Keratinocyte (primary cell): ENCODE measurements at regions not wholly inside any gene's neighbourhood (a gene's known extent, or its start where the extent isn't known, plus 50 kb on each side); places are given as distances from the start of the nearest gene placed in this dataset.

Experiments used
- DNase-seq: peaks from one replicate; pipeline ENCODE4 v3.0.0-alpha.2; 2011; ENCODE audit warnings: low read depth, missing footprints, low spot score
- FAIRE-seq: peaks from 2 replicates; lab custom pipeline; 2011; peaks lifted over from hg19 to GRCh38; lab: Jason Lieb, UNC
- H2AFZ ChIP-seq: 2 replicates; pipeline ENCODE4 v1.6.0; 2012; ENCODE audit warnings: low read length, control low read depth, inconsistent platforms; ENCODE audit not compliant: control insufficient read depth
- H3K27ac ChIP-seq: 2 replicates; pipeline ENCODE4 v1.5.1; 2011; ENCODE audit warnings: low read length; ENCODE audit not compliant: control insufficient read depth, insufficient read depth
- H3K27me3 ChIP-seq: 3 replicates; pipeline ENCODE4 v1.6.0; 2011; ENCODE audit warnings: low read length; ENCODE audit not compliant: control insufficient read depth, insufficient read depth; ENCODE audit errors: extremely low read depth
- H3K36me3 ChIP-seq, 2 experiments: 2 replicates in 1 of 2; 3 replicates in 1 of 2; pipeline ENCODE4 v1.5.1; 2011; ENCODE audit warnings: low read length in 2 of 2, mild to moderate bottlenecking in 1 of 2; ENCODE audit not compliant: control insufficient read depth in 2 of 2, insufficient read depth in 2 of 2; ENCODE audit errors: extremely low read depth in 1 of 2
- H3K4me1 ChIP-seq: 3 replicates; pipeline ENCODE4 v1.5.1; 2011; ENCODE audit warnings: low read length; ENCODE audit not compliant: control insufficient read depth, insufficient read depth; ENCODE audit errors: extremely low read depth
- H3K4me2 ChIP-seq: 3 replicates; pipeline ENCODE4 v1.6.0; 2011; ENCODE audit warnings: low read depth, low read length; ENCODE audit not compliant: control insufficient read depth, insufficient read depth; ENCODE audit errors: extremely low read depth
- H3K4me3 ChIP-seq, 3 experiments: fragments of 200-600 bp in 1 of 3; sonication (generic) in 1 of 3; 2 replicates in 2 of 3; 3 replicates in 1 of 3; pipeline ENCODE4 v1.5.1; 2011 to 2016; ENCODE audit warnings: low read length in 3 of 3, mild to moderate bottlenecking in 3 of 3, control low read depth in 2 of 3, inconsistent platforms in 1 of 3, low read depth in 1 of 3, mixed read lengths in 1 of 3, mixed run types in 1 of 3, moderate library complexity in 1 of 3; ENCODE audit not compliant: control insufficient read depth in 2 of 3, insufficient read depth in 2 of 3; ENCODE audit errors: extremely low read depth in 1 of 3
- H3K79me2 ChIP-seq: 2 replicates; pipeline ENCODE4 v1.6.0; 2012; ENCODE audit warnings: low read length; ENCODE audit not compliant: control insufficient read depth, insufficient read depth
- H3K9ac ChIP-seq: 3 replicates; pipeline ENCODE4 v1.6.0; 2011; ENCODE audit warnings: low read length; ENCODE audit not compliant: control insufficient read depth, insufficient read depth; ENCODE audit errors: extremely low read depth
- H3K9me1 ChIP-seq: 3 replicates; pipeline ENCODE4 v1.6.0; 2011; ENCODE audit warnings: low read length; ENCODE audit not compliant: control insufficient read depth, insufficient read depth; ENCODE audit errors: extremely low read depth
- H3K9me3 ChIP-seq: 2 replicates; pipeline ENCODE4 v1.5.1; 2012; ENCODE audit warnings: low read depth, low read length; ENCODE audit not compliant: control insufficient read depth
- H4K20me1 ChIP-seq: 3 replicates; pipeline ENCODE4 v1.6.0; 2011; ENCODE audit warnings: low read length; ENCODE audit not compliant: control insufficient read depth, insufficient read depth; ENCODE audit errors: extremely low read depth
- EZH2 ChIP-seq: IDR thresholded peaks from one replicate; pipeline ENCODE4 v1.6.1; 2012; ENCODE audit warnings: inconsistent platforms, mild to moderate bottlenecking, low read length, moderate library complexity
- dilution Hi-C: fragments of 300-500 bp; cut with MboI; formaldehyde crosslinking; loops from one replicate; pipeline ENCODE4 v1.7.0; 2020; ENCODE audit warnings: low sequenced_read_pairs; ENCODE audit not compliant: extremely low pct_ligation_motif_present
- TF ChIP-seq, protein P1 (sequence below), 3 experiments: IDR thresholded peaks in 1 of 3; conservative IDR thresholded peaks in 1 of 3; optimal IDR thresholded peaks in 1 of 3; 2 replicates in 2 of 3; 3 replicates in 1 of 3; pipeline versions ENCODE3 to v1.5.1; 2011; ENCODE audit warnings: low read length in 3 of 3, mild to moderate bottlenecking in 3 of 3, moderate library complexity in 2 of 3, control low read depth in 1 of 3, inconsistent platforms in 1 of 3; ENCODE audit not compliant: insufficient read depth in 2 of 3; ENCODE audit errors: extremely low read depth in 1 of 3

DNA sequence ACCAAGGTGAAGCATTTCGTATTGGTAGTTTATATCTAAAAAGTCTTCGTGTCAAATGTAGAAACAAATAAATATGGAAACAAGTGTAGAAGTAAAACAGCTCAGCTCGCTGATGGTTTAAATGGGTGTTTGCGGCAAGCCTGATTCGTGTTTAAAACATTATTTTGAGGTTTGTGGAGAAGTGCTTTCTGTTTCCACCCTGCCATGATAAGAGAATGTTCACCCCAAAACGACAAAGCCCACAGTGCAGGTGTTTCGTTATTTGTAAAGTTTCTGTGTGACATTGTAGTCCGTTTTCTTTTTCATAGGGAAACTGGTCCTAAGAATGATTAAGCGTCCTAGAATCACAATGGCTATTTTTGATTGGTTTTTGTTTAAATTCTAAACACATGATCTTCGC lies 316.2 kb upstream of the SHH start:
- Histone ChIP-seq H3K9ac (no peak overlapping the region), H3K9me3 (no peaks in the 10 kb centered on the region), H3K4me2 (no peak overlapping the region), H3K27me3 (no peaks in the 10 kb centered on the region), H3K79me2 (no peaks in the 10 kb centered on the region), H3K4me3 (no peak overlapping the region), H3K9me1 (no peaks in the 10 kb centered on the region), H4K20me1 (no peaks in the 10 kb centered on the region), H3K27ac (no peak overlapping the region), H3K36me3 (no peaks in the 10 kb centered on the region), H3K4me1 (peaks cover 3% of the 10 kb centered on the region), H2AFZ (no peak overlapping the region)
- dilution Hi-C loops = no loop called here
- no peak for TF ChIP-seq EZH2
- TF ChIP-seq, protein P1, sequence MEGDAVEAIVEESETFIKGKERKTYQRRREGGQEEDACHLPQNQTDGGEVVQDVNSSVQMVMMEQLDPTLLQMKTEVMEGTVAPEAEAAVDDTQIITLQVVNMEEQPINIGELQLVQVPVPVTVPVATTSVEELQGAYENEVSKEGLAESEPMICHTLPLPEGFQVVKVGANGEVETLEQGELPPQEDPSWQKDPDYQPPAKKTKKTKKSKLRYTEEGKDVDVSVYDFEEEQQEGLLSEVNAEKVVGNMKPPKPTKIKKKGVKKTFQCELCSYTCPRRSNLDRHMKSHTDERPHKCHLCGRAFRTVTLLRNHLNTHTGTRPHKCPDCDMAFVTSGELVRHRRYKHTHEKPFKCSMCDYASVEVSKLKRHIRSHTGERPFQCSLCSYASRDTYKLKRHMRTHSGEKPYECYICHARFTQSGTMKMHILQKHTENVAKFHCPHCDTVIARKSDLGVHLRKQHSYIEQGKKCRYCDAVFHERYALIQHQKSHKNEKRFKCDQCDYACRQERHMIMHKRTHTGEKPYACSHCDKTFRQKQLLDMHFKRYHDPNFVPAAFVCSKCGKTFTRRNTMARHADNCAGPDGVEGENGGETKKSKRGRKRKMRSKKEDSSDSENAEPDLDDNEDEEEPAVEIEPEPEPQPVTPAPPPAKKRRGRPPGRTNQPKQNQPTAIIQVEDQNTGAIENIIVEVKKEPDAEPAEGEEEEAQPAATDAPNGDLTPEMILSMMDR (optimal IDR thresholded peaks at IDR 0.05 in 1 of 3, IDR thresholded peaks at IDR 0.05 in 1 of 3, conservative IDR thresholded peaks at IDR 0.05 in 1 of 3; ENCODE audit: extremely low read depth in 1 of 3, insufficient read depth in 2 of 3, low read length in 3 of 3) = no peak
- FAIRE-seq (no peak), DNase-seq (no peak)

DNA sequence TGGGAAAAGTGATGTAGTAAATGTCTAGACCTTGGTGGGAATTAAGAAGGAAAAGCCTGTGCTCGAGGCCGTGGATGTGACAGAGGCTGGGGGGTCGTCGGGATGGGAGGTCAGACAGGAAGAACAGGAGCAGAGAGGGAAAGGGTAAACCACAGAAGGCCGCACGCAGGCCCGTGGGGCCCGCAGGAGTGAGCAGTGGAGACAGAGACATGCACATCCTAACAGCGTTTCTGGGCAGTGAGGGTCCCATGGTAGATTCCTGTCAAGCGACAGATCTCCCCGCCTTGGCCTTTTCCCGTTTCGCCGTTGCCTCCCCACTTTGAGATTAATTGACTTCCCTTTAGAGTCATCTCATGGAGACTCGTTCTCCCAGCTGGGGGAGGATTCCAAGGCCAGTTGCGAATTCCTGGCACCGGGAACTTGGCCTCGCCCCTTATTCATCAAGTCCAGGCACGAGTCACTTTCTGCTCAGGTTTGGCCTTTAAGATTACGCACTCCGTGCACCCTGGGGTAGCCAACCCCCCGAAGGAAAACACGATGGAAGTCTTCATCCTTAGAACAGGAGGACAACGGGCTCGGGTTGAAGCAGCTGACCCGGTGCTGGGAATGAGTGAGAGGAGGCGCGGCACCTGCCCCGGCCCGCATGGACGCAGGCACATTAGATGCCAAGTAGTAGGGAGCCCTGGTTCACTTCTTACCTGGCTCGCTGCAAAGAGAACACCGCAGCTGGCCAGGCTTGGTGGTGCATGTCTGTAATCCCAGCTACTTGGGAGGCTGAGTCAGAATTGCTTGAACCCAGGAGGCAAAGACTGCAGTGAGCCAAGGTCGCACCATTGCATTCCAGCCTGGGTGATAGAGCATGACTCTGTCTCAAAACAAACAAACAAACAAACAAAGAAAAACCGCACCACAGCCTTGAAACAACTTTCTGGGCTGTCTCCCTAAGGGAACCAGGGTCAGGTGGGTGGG lies 315.2 kb upstream of the SHH start:
- FAIRE-seq (no peak), DNase-seq (no peak)
- H2AFZ ChIP-seq = peak overlapping the region; percentile 8
- peak overlapping the region; percentile 22 for H3K4me2 ChIP-seq
- H3K9me3 ChIP-seq = peaks cover 2% of the 10 kb centered on the region
- H3K27ac ChIP-seq = no peak overlapping the region
- H3K4me1 ChIP-seq = peaks cover 3% of the 10 kb centered on the region
- dilution Hi-C loops = no loop called here
- TF ChIP-seq, protein P1 (optimal IDR thresholded peaks at IDR 0.05 in 1 of 3, IDR thresholded peaks at IDR 0.05 in 1 of 3, conservative IDR thresholded peaks at IDR 0.05 in 1 of 3; ENCODE audit: extremely low read depth in 1 of 3, insufficient read depth in 2 of 3, low read length in 3 of 3) = no peak
- TF ChIP-seq EZH2 = no peak
- H3K79me2 ChIP-seq = no peaks in the 10 kb centered on the region
- H4K20me1 ChIP-seq = no peaks in the 10 kb centered on the region
- no peak overlapping the region for H3K9ac ChIP-seq
- H3K4me3 ChIP-seq = no peak overlapping the region
- H3K27me3 ChIP-seq = no peaks in the 10 kb centered on the region
- H3K9me1 ChIP-seq = no peaks in the 10 kb centered on the region
- H3K36me3 ChIP-seq = no peaks in the 10 kb centered on the region
